Mammary epithelial cell (primary cell): ENCODE measurements at regions not wholly inside any gene's neighbourhood (a gene's known extent, or its start where the extent isn't known, plus 50 kb on each side); places are given as distances from the start of the nearest gene placed in this dataset.

Source experiments
- EZH2 ChIP-seq: IDR thresholded peaks from 2 replicates; pipeline ENCODE4 v1.6.1; 2012; ENCODE audit warnings: low read length, inconsistent platforms, borderline replicate concordance
- TF ChIP-seq, protein P1 (sequence below), 2 donors: IDR thresholded peaks in 1 of 2; conservative IDR thresholded peaks in 1 of 2; 2 replicates each; pipeline ENCODE4 v1.5.1; 2011 to 2012; ENCODE audit warnings: inconsistent platforms in 2 of 2, low read length in 2 of 2, mild to moderate bottlenecking in 2 of 2, control low read depth in 1 of 2, low read depth in 1 of 2; ENCODE audit not compliant: insufficient read depth in 1 of 2; ENCODE audit errors: extremely low read depth in 1 of 2

DNA sequence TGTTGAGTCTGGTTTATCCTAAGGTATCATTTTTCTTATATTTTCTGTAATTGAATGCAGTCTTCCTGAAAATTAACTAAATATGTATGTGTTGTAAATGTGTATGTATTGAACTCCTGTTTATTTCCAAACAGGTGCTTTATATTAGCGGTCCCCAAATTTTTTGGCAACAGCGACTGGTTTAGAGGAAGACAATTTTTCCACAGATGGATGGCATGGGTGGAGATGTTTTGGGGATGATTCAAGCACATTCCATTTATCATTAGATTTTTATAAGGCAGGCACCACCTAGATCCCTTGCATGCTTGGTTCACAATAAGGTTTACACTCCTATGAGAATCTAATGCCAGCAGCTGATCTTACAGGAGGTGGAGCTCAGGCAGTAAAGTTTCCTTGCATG lies 210.5 kb upstream of the ANO3 start:
- TF ChIP-seq, protein P1, sequence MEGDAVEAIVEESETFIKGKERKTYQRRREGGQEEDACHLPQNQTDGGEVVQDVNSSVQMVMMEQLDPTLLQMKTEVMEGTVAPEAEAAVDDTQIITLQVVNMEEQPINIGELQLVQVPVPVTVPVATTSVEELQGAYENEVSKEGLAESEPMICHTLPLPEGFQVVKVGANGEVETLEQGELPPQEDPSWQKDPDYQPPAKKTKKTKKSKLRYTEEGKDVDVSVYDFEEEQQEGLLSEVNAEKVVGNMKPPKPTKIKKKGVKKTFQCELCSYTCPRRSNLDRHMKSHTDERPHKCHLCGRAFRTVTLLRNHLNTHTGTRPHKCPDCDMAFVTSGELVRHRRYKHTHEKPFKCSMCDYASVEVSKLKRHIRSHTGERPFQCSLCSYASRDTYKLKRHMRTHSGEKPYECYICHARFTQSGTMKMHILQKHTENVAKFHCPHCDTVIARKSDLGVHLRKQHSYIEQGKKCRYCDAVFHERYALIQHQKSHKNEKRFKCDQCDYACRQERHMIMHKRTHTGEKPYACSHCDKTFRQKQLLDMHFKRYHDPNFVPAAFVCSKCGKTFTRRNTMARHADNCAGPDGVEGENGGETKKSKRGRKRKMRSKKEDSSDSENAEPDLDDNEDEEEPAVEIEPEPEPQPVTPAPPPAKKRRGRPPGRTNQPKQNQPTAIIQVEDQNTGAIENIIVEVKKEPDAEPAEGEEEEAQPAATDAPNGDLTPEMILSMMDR (conservative IDR thresholded peaks at IDR 0.05 in 1 of 2, IDR thresholded peaks at IDR 0.05 in 1 of 2; ENCODE audit: extremely low read depth in 1 of 2, insufficient read depth in 1 of 2, low read depth in 1 of 2, low read length in 2 of 2): no peak
- no peak for TF ChIP-seq EZH2
